GM12878 (cell line): ENCODE measurements at regions not wholly inside any gene's neighbourhood (a gene's known extent, or its start where the extent isn't known, plus 50 kb on each side); places are given as distances from the start of the nearest gene placed in this dataset.
"Not testable (repeated sequence)": the region's sequence is repeated elsewhere in the genome, so short reads cannot be mapped to it uniquely, and the experiment has no call there.

ENCODE experiments used
- ATAC-seq: fragments of 200-7000 bp; cut with Tn5 transposase; 3 replicates; pipeline ENCODE4 v1.9.1; 2020; ENCODE audit warnings: mild to moderate bottlenecking, moderate library complexity
- BruUV-seq: library from RNA; stranded (reverse); fragments of 400-500 nt; replicated peaks from 2 replicates; lab custom pipeline; 2021; lab: Mats Ljungman, UMichigan
- CTCF ChIA-PET: fragments of 300-600 bp; sonication (Branson Sonifier 250); formaldehyde crosslinking; extraction: SDS; loops from one replicate; lab custom pipeline; 2021; ENCODE audit warnings: inconsistent platforms; lab: Yijun Ruan, JAX
- POLR2A ChIA-PET: fragments of 350-600 bp; formaldehyde crosslinking; extraction: SDS; loops from one replicate; lab custom pipeline; 2021; ENCODE audit warnings: inconsistent platforms; lab: Charles Lee
- RAD21 ChIA-PET: fragments of 300-600 bp; sonication (Branson Sonifier 250); formaldehyde crosslinking; loops from one replicate; lab custom pipeline; 2023; ENCODE audit warnings: antibody characterized with exemption; ENCODE audit not compliant: unreplicated experiment; lab: Charles Lee
- SMC1A ChIA-PET: fragments of 300-600 bp; sonication (Branson Sonifier 250); formaldehyde crosslinking; loops from one replicate; lab custom pipeline; 2023; ENCODE audit not compliant: unreplicated experiment, uncharacterized antibody; lab: Charles Lee
- DNase-seq: peaks from one replicate; pipeline ENCODE4 v3.0.0-alpha.2; 2011; ENCODE audit warnings: low read depth, low spot score
- FAIRE-seq: peaks from 3 replicates; lab custom pipeline; 2011; peaks lifted over from hg19 to GRCh38; lab: Jason Lieb, UNC
- H2AFZ ChIP-seq: 2 replicates; pipeline ENCODE4 v1.6.0; 2011; ENCODE audit warnings: low read depth, low read length, control low read depth; ENCODE audit not compliant: control insufficient read depth
- H3K27ac ChIP-seq: 2 replicates; pipeline ENCODE4 v1.5.1; 2011; ENCODE audit warnings: control low read depth; ENCODE audit not compliant: control insufficient read depth, insufficient read depth
- H3K27me3 ChIP-seq, 2 experiments: replicated peaks in 1 of 2; 2 replicates each; pipeline versions ENCODE4 v1.6.0 to v1.6.1; 2011; ENCODE audit warnings: low read length in 1 of 2; ENCODE audit not compliant: control insufficient read depth in 2 of 2, insufficient read depth in 2 of 2
- H3K36me3 ChIP-seq, 2 experiments: 2 replicates each; pipeline ENCODE4 v1.5.1; 2011; ENCODE audit warnings: low read length in 1 of 2; ENCODE audit not compliant: control insufficient read depth in 2 of 2, insufficient read depth in 2 of 2
- H3K4me1 ChIP-seq: 2 replicates; pipeline ENCODE4 v1.6.1; 2011; ENCODE audit warnings: mild to moderate bottlenecking, low read length, moderate library complexity, mixed read lengths; ENCODE audit not compliant: control insufficient read depth, insufficient read depth
- H3K4me2 ChIP-seq: 2 replicates; pipeline ENCODE4 v1.6.0; 2011; ENCODE audit warnings: control low read depth; ENCODE audit not compliant: control insufficient read depth, insufficient read depth
- H3K4me3 ChIP-seq: fragments of 200-600 bp; sonication (generic); 2 replicates; pipeline ENCODE4 v1.5.1; 2016
- H3K79me2 ChIP-seq: 2 replicates; pipeline ENCODE4 v1.6.0; 2011; ENCODE audit warnings: low read length; ENCODE audit not compliant: control insufficient read depth, insufficient read depth
- H3K9ac ChIP-seq: 2 replicates; pipeline ENCODE4 v1.8.0; 2011; ENCODE audit warnings: low read length, control low read depth, mixed read lengths; ENCODE audit not compliant: control insufficient read depth, insufficient read depth
- H3K9me3 ChIP-seq: replicated peaks from 3 replicates; pipeline ENCODE4 v1.5.1; 2011; ENCODE audit warnings: mild to moderate bottlenecking, low read length; ENCODE audit not compliant: control insufficient read depth, insufficient read depth
- H4K20me1 ChIP-seq: 2 replicates; pipeline ENCODE4 v1.6.0; 2011; ENCODE audit not compliant: control insufficient read depth, insufficient read depth
- ASH2L ChIP-seq: fragments of 300-600, 200-600 bp; sonication (generic); IDR thresholded peaks from 2 replicates; pipeline ENCODE4 v1.6.1; 2017; ENCODE audit warnings: low read depth, mild to moderate bottlenecking, borderline replicate concordance
- CHD4 ChIP-seq: fragments of 200-600 bp; sonication (generic); IDR thresholded peaks from 2 replicates; pipeline ENCODE4 v1.6.1; 2016; ENCODE audit warnings: mild to moderate bottlenecking
- EGR1 ChIP-seq, 2 experiments: IDR thresholded peaks; 1 replicate in 1 of 2; 2 replicates in 1 of 2; pipeline ENCODE4 v1.6.1; 2011 to 2012; ENCODE audit warnings: low read depth in 2 of 2, low read length in 2 of 2, borderline replicate concordance in 1 of 2, mild to moderate bottlenecking in 1 of 2, moderate library complexity in 1 of 2
- ESRRA ChIP-seq: IDR thresholded peaks from 2 replicates; pipeline ENCODE4 v1.6.1; 2012; ENCODE audit warnings: mild to moderate bottlenecking, low read length, improper control_type of control experiment
- LARP7 ChIP-seq: fragments of 450-650 bp; IDR thresholded peaks from 2 replicates; pipeline ENCODE4 v1.6.1; 2017; ENCODE audit warnings: mild to moderate bottlenecking
- MYB ChIP-seq: fragments of 150-350 bp; IDR thresholded peaks from 2 replicates; pipeline ENCODE4 v1.6.1; 2014; ENCODE audit warnings: mild to moderate bottlenecking, low read depth, low read length, borderline replicate concordance
- PML ChIP-seq: IDR thresholded peaks from 2 replicates; pipeline ENCODE4 v1.6.1; 2012; ENCODE audit warnings: low read length, inconsistent platforms
- RAD21 ChIP-seq: IDR thresholded peaks from 2 replicates; pipeline ENCODE4 v1.6.1; 2011; ENCODE audit warnings: mild to moderate bottlenecking, low read depth, low read length, moderate library complexity; ENCODE audit not compliant: insufficient read depth
- WGBS: methylation state at CpG from one replicate; pipeline ENCODE4 v1.1.6; 2016; ENCODE audit warnings: low lambda C conversion rate; ENCODE audit not compliant: insufficient replicate concordance, insufficient coverage; ENCODE audit errors: missing lambda C conversion rate; 5-methylcytosine and 5-hydroxymethylcytosine counted together
- in situ Hi-C: fragments of 300-500 bp; cut with MboI; formaldehyde crosslinking; loops from 9 replicates; pipeline ENCODE4 v1.14.3; 2018; ENCODE audit warnings: mixed read lengths
- intact Hi-C: fragments of 100-400 bp; cut with micrococcal nuclease; formaldehyde crosslinking; loops from one replicate; pipeline ENCODE4 v1.14.2; 2022; ENCODE audit not compliant: unreplicated experiment
- TF ChIP-seq, protein P1 (sequence below), 3 experiments: IDR thresholded peaks in 2 of 3; conservative IDR thresholded peaks in 1 of 3; 2 replicates each; pipeline ENCODE4 v1.5.1; 2011; ENCODE audit warnings: low read depth in 3 of 3, low read length in 3 of 3, mild to moderate bottlenecking in 3 of 3, control low read depth in 2 of 3, moderate library complexity in 2 of 3, inconsistent platforms in 1 of 3, mixed read lengths in 1 of 3; ENCODE audit not compliant: control insufficient read depth in 2 of 3, insufficient read depth in 1 of 3; ENCODE audit errors: extremely low read depth in 1 of 3
- TF ChIP-seq, protein P2 (sequence below): IDR thresholded peaks from 2 replicates; pipeline ENCODE4 v1.6.1; 2011; ENCODE audit warnings: borderline replicate concordance, low read depth, mild to moderate bottlenecking, moderate library complexity, low read length; ENCODE audit not compliant: insufficient read depth, poor library complexity, severe bottlenecking
- TF ChIP-seq, protein P3 (sequence below): IDR thresholded peaks from 2 replicates; pipeline ENCODE4 v1.6.1; 2011; ENCODE audit warnings: borderline replicate concordance, low read depth, mild to moderate bottlenecking, moderate library complexity, mixed read lengths, low read length; ENCODE audit not compliant: insufficient read depth; ENCODE audit errors: extremely low read length

DNA sequence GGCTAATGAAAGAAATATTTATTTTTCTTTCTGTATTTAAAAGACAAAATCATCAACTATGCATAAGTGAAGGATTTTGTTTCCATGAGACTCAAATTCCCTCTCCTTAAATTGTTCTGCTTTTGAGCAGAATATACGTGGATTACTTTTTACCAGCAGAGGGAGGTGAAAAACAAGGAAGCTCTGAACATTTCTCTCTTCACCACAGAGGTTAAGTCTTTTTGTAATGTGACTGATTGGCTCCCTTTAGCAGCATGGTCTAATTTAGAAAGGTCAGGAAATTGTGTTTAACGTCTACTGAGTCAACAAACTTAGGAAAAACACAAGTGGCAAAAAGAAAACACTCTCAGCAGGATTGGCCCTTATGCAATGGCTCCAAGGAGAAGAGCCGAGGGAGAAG lies 55.1 kb upstream of the F9 start:
- Histone ChIP-seq H3K27ac (no peak overlapping the region), H3K79me2 (no peaks in the 10 kb centered on the region), H4K20me1 (no peaks in the 10 kb centered on the region), H3K4me1 (no peaks in the 10 kb centered on the region), H3K9ac (no peak overlapping the region), H3K9me3 (no peaks in the 10 kb centered on the region), H3K4me2 (no peak overlapping the region), H2AFZ (no peak overlapping the region), H3K27me3 (no peaks in the 10 kb centered on the region), H3K36me3 (no peaks in the 10 kb centered on the region), H3K4me3 (no peak overlapping the region)
- CTCF ChIA-PET, result interaction anchor here (1.4 to 1.6 kb wide), 2 partner anchors 85 to 263 kb away, joined by 3 to 8 read pairs; no protein-coding TSS in a partner anchor
- in situ Hi-C loops (no loop called here), intact Hi-C loops (no loop called here)
- FAIRE-seq, result no peak
- TF ChIP-seq, protein P1, sequence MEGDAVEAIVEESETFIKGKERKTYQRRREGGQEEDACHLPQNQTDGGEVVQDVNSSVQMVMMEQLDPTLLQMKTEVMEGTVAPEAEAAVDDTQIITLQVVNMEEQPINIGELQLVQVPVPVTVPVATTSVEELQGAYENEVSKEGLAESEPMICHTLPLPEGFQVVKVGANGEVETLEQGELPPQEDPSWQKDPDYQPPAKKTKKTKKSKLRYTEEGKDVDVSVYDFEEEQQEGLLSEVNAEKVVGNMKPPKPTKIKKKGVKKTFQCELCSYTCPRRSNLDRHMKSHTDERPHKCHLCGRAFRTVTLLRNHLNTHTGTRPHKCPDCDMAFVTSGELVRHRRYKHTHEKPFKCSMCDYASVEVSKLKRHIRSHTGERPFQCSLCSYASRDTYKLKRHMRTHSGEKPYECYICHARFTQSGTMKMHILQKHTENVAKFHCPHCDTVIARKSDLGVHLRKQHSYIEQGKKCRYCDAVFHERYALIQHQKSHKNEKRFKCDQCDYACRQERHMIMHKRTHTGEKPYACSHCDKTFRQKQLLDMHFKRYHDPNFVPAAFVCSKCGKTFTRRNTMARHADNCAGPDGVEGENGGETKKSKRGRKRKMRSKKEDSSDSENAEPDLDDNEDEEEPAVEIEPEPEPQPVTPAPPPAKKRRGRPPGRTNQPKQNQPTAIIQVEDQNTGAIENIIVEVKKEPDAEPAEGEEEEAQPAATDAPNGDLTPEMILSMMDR (IDR thresholded peaks at IDR 0.05 in 2 of 3, conservative IDR thresholded peaks at IDR 0.05 in 1 of 3; ENCODE audit: control insufficient read depth in 2 of 3, extremely low read depth in 1 of 3, insufficient read depth in 1 of 3, low read depth in 3 of 3, low read length in 3 of 3), result 0 out of 6 replicates have a peak, but pooled peaks of 1 of the 3 experiments have one; percentile 4
- TF ChIP-seq CHD4, result no peak
- TF ChIP-seq ASH2L, result no peak
- TF ChIP-seq, protein P2, sequence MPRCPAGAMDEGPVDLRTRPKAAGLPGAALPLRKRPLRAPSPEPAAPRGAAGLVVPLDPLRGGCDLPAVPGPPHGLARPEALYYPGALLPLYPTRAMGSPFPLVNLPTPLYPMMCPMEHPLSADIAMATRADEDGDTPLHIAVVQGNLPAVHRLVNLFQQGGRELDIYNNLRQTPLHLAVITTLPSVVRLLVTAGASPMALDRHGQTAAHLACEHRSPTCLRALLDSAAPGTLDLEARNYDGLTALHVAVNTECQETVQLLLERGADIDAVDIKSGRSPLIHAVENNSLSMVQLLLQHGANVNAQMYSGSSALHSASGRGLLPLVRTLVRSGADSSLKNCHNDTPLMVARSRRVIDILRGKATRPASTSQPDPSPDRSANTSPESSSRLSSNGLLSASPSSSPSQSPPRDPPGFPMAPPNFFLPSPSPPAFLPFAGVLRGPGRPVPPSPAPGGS, result no peak
- TF ChIP-seq RAD21, result 0 out of 2 replicates have a peak, but pooled peaks have one; percentile 5
- TF ChIP-seq LARP7, result no peak
- no peak for TF ChIP-seq EGR1 (IDR thresholded peaks at IDR 0.05; ENCODE audit: borderline replicate concordance in 1 of 2, low read depth in 2 of 2, low read length in 2 of 2)
- TF ChIP-seq, protein P3, sequence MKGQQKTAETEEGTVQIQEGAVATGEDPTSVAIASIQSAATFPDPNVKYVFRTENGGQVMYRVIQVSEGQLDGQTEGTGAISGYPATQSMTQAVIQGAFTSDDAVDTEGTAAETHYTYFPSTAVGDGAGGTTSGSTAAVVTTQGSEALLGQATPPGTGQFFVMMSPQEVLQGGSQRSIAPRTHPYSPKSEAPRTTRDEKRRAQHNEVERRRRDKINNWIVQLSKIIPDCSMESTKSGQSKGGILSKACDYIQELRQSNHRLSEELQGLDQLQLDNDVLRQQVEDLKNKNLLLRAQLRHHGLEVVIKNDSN, result no peak
- TF ChIP-seq PML, result no peak
- no peak for TF ChIP-seq MYB
- TF ChIP-seq ESRRA, result no peak
- no peak for ATAC-seq
- RAD21 ChIA-PET, result no interaction called here
- WGBS, result 3% methylated on average over 3 of the region's 3 CpGs
- no peak for DNase-seq
- no TSS peak for BruUV-seq
- SMC1A ChIA-PET, result no interaction called here
- POLR2A ChIA-PET, result no interaction called here

DNA sequence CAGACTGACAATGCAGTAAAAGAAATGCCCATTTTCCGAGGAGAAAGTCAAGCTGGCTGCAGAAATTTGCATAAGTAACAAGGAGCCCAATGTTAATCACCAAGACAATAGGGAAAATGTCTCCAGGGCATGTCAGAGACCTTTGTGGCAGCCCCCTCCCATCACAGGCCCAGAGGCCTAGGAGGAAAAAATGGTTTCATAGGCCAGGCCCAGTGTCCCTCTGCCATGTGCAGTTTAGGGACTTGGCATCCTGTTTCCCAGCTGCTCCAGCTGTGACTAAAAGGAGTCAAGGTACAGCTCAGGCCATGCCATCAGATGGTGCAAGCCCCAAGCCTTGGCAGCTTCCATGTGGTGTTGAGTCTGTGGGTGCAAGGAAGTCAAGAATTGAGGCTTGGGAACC lies 68.6 kb upstream of the F9 start:
- H3K4me3 ChIP-seq, RAD21 ChIA-PET, H4K20me1 ChIP-seq, H3K9me3 ChIP-seq, H3K27me3 ChIP-seq, ATAC-seq, POLR2A ChIA-PET, CTCF ChIA-PET, H3K9ac ChIP-seq, H3K4me2 ChIP-seq, H3K36me3 ChIP-seq, BruUV-seq, intact Hi-C loops, H2AFZ ChIP-seq, SMC1A ChIA-PET, H3K4me1 ChIP-seq, H3K27ac ChIP-seq, H3K79me2 ChIP-seq, FAIRE-seq, in situ Hi-C loops, DNase-seq: not testable (repeated sequence)
- 0% methylated on average over 1 of the region's 1 CpG for WGBS
